ENCODE measurements at regions not wholly inside any gene's neighbourhood (a gene's known extent, or its start where the extent isn't known, plus 50 kb on each side); places are given as distances from the start of the nearest gene placed in this dataset.

- TF ChIP-seq CTCF (IDR thresholded peaks at IDR 0.05) (no peak), POLR2A (IDR thresholded peaks at IDR 0.05) (no peak), POLR2AphosphoS5 (IDR thresholded peaks at IDR 0.05) (no peak)
These were observed 118.7 kb upstream of the TAF11L2 start for GRCh38 chr5:17379100-17379951.
